ENCODE measurements at regions not wholly inside any gene's neighbourhood (a gene's known extent, or its start where the extent isn't known, plus 50 kb on each side); places are given as distances from the start of the nearest gene placed in this dataset.

DNA sequence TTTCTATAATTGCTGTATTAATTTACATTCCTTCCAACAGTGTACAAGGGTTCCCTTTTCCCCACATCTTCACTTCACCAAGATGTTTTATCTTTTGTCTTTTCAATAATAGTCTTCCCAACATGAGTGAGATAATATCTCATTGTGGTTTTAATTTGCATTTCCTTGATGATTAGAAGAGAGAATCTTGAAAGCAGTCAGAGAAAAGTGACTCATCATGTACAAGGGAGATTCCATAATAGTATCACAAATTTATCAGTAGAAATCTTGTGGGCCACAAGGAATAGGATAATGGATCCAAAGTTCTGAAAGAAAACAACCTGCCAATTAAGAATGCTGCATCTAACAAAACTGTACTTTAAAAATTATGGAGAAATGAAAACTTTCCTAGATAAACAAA lies 189.3 kb downstream of the NECTIN3 start:
- Histone ChIP-seq H2AK5ac (ENCODE audit: low read depth, low read length) (no peak overlapping the region), H4K91ac (replicated peaks; ENCODE audit: insufficient read length, low read length) (no peak overlapping the region), H3K4me3 (ENCODE audit: extremely low read depth in 1 of 4, insufficient read depth in 2 of 4, low read depth in 3 of 4, low read length in 4 of 4) (no peak overlapping the region), H3K9me3 (ENCODE audit: insufficient read depth in 2 of 2, low read depth in 1 of 2, low read length in 1 of 2) (no peaks in the 10 kb centered on the region), H3K14ac (ENCODE audit: insufficient read length) (no peak overlapping the region), H3K36me3 (ENCODE audit: control insufficient read depth in 2 of 4, insufficient read depth in 4 of 4, low read length in 3 of 4) (no peaks in the 10 kb centered on the region), H2AFZ (ENCODE audit: low read length) (no peak overlapping the region), H3K4ac (replicated peaks; ENCODE audit: insufficient read length, low read depth, low read length) (no peak overlapping the region), H3K4me1 (replicated peaks in 1 of 4; ENCODE audit: control insufficient read depth in 3 of 4, insufficient read depth in 4 of 4, low read length in 3 of 4) (no peaks in the 10 kb centered on the region), H2BK120ac (replicated peaks; ENCODE audit: low read depth, low read length) (no peak overlapping the region), H4K5ac (ENCODE audit: insufficient read length, low read depth, low read length) (no peak overlapping the region), H3K9ac (replicated peaks in 1 of 4; ENCODE audit: extremely low read depth in 1 of 4, low read depth in 3 of 4, low read length in 3 of 4) (no peak overlapping the region), H3K18ac (ENCODE audit: extremely low read depth, low read length) (no peak overlapping the region), H2BK12ac (ENCODE audit: low read depth, low read length) (no peak overlapping the region), H3K23ac (ENCODE audit: insufficient read length) (no peak overlapping the region), H2BK20ac (ENCODE audit: low read length) (no peak overlapping the region), H3K27ac (ENCODE audit: low read depth, low read length) (no peak overlapping the region), H3K79me1 (ENCODE audit: low read depth, low read length) (no peaks in the 10 kb centered on the region), H3K56ac (replicated peaks; ENCODE audit: insufficient read length, low read depth, low read length) (no peak overlapping the region), H3K79me2 (ENCODE audit: control insufficient read depth in 1 of 2, insufficient read depth in 2 of 2, low read length in 2 of 2) (no peaks in the 10 kb centered on the region), H4K8ac (ENCODE audit: extremely low read depth, insufficient read depth, low read length) (no peak overlapping the region), H3K4me2 (ENCODE audit: insufficient read depth in 1 of 2, low read depth in 2 of 2, low read length in 2 of 2) (no peak overlapping the region), H3K27me3 (replicated peaks in 1 of 4; ENCODE audit: control insufficient read depth in 3 of 4, extremely low read depth in 1 of 4, insufficient read depth in 3 of 4, low read length in 3 of 4) (no peaks in the 10 kb centered on the region), H2BK15ac (ENCODE audit: low read length) (no peak overlapping the region), H4K20me1 (replicated peaks in 1 of 2; ENCODE audit: control insufficient read depth in 1 of 2, insufficient read depth in 2 of 2, low read length in 2 of 2) (no peaks in the 10 kb centered on the region), H2BK5ac (ENCODE audit: low read depth, low read length) (no peak overlapping the region), H3K23me2 (ENCODE audit: low read depth, low read length) (no peaks in the 10 kb centered on the region)
- TF ChIP-seq EZH2 (IDR thresholded peaks at IDR 0.05; ENCODE audit: low read depth, low read length, severe bottlenecking) (no peak), SAP30 (IDR thresholded peaks at IDR 0.05; ENCODE audit: insufficient read depth, insufficient replicate concordance, low read length) (no peak), SUZ12 (IDR thresholded peaks at IDR 0.05; ENCODE audit: low read length) (no peak), EGR1 (IDR thresholded peaks at IDR 0.05; ENCODE audit: borderline replicate concordance, low read depth, low read length) (no peak), RFX5 (IDR thresholded peaks at IDR 0.05; ENCODE audit: borderline replicate concordance, low read depth, low read length) (no peak)
- TF ChIP-seq, protein P1, sequence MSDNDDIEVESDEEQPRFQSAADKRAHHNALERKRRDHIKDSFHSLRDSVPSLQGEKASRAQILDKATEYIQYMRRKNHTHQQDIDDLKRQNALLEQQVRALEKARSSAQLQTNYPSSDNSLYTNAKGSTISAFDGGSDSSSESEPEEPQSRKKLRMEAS (IDR thresholded peaks at IDR 0.05), result no peak
- TF ChIP-seq, protein P2, sequence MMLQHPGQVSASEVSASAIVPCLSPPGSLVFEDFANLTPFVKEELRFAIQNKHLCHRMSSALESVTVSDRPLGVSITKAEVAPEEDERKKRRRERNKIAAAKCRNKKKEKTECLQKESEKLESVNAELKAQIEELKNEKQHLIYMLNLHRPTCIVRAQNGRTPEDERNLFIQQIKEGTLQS (IDR thresholded peaks at IDR 0.05; ENCODE audit: insufficient read depth, low read depth, low read length), result no peak
- FAIRE-seq (no peak), DNase-seq (ENCODE audit: low read depth in 1 of 2, low spot score in 2 of 2) (no peak)
- POLR2A ChIA-PET (ENCODE audit: partially characterized antibody), result no interaction called here
- CTCF ChIA-PET (ENCODE audit: partially characterized antibody), result no interaction called here

All from H1 (cell line).